ENCODE measurements at regions not wholly inside any gene's neighbourhood (a gene's known extent, or its start where the extent isn't known, plus 50 kb on each side); places are given as distances from the start of the nearest gene placed in this dataset.

DNA sequence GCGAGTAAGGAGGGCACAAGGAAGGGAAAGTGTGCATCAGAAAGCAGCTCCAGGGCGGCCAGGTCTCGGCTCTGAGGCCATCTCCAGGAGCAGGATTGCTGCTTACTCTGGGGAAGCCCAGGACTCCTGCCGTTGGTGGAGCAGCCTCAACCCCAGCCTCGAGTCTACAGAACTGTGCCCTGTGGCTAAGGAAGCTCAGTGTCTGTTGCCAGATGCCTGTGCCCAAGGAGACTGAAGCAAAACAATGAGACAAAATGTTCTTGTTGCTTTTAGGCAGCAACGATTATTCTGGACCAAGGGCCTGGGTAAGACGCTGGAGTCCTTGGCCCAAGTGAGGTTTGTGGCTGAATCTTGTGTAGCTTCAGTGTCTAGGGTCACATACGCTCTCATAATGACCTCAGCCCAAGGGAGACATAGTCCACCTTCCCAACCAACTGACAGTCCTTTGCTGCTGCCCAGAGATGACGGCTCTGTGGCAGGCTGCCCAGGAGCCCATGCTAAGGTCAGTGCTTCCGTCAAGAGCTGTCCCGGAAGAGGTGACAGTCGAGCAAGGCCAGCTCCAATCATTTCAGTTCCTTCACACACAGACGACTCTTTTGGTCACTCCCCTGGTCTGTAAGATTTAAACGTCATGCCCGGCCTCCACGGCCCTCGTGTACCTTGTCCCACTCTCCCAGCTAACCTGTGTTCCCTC, 223.8 kb downstream of the TTC32 start:
- no peak for DNase-seq (ENCODE audit: low spot score)

DNA sequence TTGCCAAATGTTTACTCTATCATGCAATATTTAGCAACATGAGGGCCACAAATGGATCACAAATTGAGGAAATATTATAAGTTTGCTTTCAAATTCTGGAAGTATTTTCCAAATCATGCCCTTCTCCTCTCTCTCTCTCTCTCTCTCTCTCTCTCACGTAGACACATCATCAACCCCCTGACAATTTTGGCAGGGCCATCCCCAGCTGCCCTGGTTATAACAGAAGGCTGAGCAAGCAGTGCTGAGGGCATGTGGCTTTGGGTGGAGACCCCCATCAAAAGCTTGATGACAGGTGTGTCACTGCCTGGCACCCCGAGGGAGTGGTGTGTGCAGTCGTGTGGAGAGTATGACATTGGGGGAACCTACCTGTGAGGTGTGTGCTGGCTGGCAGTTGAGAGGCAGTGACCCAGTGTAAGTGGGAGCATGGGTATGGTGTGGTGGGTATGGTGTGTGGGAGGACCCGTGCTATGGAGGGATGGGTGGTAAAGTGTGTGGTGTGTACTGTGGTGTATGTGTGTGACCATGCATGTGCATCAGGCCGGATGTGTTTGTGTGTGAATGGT, 224.5 kb downstream of the TTC32 start:
- DNase-seq (ENCODE audit: low spot score) = no peak

DNA sequence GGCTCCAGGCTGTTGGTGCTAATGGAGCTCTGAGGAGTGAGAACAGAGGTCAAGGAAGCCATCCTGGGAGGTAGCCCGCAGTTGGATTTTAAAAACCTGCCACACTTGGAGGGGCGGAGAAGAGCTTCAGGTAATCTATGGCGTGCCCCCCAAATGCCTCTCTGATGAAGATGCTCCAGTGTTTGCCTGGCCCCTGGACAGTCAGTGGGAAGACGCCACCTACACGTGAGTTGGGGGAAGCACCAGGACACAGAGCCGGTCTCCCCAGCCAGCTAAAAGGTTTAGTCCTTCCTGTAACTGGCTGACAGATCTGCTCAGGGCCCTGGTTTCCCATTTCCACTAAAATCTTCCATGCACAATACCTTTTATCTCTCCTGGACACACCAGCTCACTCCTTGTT, 225.0 kb downstream of the TTC32 start:
- no peak for DNase-seq (ENCODE audit: low spot score)

DNA sequence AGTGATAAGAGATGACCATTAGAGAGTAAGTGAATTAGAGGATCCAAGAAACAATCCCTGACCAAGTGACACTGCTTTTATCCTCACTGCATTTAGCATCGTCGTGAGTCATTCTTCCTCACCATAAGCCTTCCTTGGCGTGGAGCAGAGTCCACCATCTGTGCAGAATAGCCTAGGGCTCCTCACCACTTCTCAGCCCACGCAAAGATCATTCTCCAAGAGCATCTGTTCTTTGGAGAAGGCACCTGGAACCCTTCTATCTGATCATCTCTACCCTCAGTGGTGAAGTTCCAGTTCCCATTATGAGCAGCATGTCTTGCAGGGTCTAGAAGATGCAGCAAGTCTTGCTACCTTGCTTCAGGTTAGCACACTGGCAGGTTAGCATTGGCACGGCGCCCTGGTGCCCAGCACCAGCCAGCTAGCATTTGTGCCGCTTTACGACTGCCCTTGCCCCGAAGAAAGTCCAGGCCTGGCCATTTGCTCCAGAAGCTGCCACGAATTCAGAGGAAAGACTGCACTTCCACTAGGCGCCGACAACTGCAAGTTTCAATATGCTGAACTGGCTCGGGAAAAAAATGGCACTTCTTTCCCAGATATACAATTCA, 225.8 kb downstream of the TTC32 start:
- DNase-seq (ENCODE audit: low spot score) = no peak

DNA sequence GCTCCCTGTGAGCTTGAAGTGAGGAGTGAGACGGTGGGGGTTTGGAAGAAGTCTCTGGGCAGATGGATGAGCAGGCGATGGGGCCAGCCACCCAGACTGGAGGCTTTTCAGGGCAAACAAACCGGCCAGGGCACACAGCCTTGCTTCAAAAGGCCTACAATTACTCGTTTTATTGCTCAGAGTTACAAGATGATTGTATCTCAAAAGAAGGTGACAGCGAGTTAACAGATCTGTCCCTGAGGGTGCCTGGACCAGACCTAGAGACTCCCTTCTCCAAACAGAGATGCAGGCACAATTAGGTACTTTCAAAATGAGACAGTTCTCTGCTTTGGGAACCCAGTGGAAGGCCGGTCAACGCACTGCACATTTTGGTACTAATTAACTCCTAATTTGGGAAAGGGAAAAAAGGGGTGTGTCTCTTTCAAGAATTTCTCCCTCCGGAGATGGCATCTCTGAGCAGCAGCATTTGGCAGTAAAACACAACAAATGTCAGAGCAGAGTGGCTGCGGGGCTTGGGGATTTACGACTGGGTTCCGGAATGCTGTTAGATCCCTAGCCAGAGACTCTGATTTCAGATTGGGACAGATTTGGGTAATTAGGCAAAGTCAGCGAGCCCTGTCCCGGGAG, 226.7 kb downstream of the TTC32 start:
- no peak for DNase-seq (ENCODE audit: low spot score)

DNA sequence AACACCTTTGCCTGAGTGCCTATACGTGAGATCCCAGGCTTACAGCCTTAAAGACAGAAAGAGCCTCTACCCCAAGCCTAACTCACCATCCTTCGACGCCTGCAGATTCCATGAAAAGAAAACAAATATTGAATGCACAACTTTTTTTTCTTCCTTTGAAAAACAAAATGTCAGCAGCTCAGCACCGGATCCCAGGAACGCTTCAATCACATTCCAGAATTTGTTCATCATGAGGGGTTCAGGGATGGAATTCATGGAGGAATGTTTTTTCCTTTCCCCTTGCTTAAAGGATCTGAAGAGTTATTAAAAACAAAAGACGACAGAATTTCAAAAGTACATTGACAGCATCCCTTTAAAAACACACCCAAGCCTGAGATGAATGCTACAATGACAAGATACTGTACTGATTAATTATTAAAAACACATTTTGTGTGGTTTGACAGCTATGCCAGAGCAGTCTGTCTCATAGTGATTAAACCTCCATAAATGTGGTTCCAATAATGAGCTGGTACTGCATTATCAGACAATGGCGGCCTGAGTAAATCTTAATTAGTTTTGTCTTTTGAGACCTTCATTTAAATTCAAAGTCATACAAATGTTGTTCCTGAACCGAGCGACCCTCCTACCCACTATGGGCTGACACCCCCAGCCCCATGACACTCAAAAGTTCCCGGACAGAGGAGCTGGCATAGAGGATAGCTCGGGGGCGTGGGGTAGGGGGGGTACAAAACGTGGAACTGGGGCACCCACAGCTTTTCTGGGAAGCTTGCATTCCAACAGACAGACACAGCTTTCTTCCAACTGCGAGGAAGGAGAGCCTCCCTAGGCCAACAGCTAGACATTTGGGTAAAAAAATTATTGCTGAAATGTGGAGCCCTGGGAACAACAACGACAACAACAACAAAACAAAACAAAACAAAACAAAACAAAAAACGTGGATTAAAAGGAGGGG, 227.5 kb downstream of the TTC32 start:
- DNase-seq (ENCODE audit: low spot score) = no peak

DNA sequence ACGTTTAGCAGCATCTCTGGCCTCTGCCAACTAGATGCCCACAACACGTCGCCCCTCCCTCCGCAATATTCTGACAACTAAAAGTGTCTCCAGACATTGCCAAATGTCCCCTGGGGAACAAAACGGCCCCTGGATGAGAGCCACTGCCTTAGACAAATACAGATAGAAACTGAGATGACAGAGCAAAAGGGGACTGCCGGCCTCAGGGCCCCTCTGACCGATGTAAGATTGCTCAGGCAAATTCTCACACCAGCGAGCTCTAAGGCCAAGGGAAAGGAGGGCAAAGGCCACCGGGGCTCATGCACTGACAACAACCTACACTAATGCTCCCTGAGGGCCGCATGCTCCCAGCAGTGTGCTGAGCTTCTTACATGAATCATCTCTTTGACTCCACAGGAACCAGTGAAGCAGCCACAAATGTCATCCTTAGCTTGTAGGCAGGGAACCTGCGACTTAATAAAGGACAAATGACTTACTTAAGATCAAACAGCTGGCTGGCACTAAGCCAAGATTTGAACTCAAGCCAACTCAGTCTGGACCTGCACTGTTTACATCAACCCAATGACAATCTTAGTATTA, 228.5 kb downstream of the TTC32 start:
- DNase-seq (ENCODE audit: low spot score) = no peak

DNA sequence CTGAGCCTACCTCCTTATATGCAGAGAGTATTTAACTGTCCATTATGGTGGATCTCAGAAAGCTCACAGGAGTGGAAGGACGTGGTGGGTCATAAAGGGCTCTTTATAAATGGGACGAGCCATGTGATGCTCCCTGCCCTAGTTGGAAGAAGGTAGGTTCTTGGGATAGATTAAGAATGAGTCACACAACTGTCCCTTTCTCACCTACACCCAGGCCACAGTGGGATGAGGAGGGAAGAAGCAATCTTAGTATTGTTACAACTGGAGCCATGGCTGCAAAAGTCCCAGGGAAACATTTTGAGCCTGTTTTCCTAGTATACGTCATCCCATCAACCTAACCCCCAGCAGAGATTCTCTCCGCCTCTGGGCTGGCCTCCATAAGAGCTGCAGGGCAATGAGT, 229.9 kb downstream of the TTC32 start:
- DNase-seq (ENCODE audit: low spot score) = no peak

DNA sequence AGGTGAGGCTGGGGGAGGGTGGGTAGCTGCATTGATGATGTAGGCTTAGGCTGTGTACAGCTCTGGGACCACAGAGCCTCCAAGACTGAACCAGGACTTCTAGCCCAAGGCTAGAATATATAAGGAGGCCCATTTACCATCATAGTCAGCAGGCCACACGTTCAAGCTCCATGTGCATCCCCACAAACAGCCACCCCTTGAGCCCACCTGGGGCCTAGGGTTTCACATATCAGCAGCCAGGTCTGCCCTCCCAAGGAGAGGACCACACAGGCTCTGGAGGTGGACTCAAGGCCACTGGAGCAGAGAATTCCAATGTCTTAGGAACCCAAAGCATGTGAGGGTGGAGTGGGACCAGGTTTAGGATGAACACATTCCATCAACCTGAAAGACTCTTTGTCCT, 230.5 kb downstream of the TTC32 start:
- DNase-seq (ENCODE audit: low spot score) = no peak

DNA sequence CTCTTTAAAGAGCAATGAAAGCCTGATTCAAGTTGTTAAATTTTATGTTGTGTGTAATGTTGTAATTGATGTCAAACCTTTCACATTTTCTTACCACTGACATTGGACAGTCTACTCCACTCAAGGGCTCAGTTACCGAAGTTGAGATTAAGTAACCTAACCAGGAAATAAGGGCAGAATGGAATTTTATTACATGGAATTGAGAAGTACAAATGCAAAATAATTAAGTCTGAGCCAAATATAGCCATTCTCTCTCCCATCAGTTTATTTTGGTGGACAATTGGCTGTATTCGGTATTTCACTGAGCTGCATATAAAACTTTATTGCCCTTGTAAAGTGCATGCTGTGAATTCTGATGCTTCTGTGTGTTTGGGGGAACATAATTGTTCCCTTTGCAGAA, 231.5 kb downstream of the TTC32 start:
- no peak for DNase-seq (ENCODE audit: low spot score)

DNA sequence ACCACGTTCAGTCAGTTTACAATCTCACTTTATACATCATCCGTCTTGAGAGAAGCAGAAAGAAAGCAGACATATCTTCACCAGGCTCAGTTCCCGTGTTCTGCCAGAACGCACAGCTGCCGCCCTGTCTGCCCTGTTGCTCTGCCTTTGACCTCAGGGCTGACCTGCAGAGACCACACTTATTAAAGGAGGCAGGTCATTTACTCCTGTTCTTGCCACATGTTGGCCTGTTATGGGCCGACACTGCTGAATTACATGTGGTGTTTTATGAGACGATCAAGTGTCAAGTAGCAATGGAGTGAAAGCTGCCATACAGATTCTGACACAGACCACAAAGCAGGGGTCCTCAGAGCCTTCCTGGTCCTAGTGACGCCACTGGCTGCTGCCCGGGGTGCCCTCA, 232.2 kb downstream of the TTC32 start:
- DNase-seq (ENCODE audit: low spot score) = no peak

DNA sequence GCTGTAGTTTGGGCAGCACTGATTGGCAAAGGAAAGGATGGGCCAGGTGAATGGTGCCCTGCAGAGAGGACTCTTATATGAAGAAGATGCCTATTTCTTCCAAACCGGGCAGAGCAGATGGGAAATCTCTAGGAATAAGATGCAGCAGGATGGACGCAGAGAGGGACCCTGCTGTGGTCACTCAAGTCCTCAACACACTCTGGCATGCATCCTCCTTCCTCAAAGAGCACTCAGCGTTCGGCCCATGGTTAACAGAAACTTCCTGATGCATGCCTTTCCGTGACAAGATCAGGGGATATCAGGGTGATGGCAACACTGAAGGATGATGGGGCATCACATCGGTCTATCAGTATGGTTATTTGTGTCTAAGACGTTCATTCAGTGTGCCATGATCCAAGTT, 232.7 kb downstream of the TTC32 start:
- DNase-seq (ENCODE audit: low spot score) = no peak

DNA sequence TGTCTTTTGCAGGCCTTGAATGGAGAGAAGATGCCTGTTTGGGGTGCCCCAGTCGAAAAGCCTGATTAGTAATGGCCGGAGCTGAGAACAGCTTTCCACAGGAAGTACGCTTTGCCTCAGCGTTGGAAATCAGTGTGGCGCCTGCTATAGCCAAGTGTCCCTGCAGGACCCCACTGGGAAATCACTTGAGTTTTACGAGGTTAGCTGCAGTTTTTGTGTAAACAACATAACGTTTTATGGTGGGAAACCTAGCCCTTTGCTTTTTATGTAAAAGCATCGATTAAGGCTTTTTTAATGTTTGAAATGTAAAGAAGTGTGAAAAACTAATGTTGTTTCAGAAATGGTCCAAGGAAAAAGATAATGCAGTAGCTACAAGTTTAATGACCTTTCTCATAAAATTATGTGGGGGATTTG, 234.2 kb downstream of the TTC32 start:
- DNase-seq (ENCODE audit: low spot score) = no peak

DNA sequence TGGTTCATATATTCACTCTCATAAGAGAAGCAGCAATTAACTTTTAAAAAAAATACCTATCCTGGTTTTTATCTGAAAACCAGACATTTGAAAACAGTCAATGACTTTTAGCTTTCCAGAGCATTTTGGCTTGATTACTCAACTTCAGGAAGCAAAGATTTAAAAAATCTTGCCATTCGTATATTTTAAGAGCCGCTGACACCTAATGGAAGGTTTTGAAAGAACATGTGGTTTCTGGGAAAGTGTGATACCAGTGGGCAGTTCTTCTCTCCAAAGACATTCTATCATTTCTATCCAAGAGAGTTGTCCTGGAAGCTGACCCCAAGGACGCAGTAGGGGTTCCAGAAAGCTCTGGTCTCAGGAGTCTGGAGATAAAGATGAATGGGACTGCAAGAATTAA, 234.7 kb downstream of the TTC32 start:
- no peak for DNase-seq (ENCODE audit: low spot score)

DNA sequence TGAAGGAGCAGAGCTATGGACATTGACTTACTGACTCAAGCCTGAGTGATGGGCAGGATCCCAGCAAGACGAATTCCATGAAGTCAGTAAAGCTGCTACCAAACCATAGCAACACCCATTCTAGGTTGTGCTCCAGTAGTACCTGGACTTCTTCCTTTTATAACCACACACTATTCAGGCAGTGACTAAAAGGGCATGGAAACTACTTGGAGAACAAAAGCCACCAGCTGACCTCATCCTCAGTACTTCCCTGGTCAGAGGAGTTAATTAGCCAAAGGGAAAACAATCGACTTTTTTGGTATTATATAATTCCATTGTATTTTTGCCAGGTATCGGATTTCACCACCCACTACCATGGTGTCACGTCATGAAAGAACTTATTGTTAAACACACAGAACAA, 237.1 kb downstream of the TTC32 start:
- DNase-seq (ENCODE audit: low spot score) = no peak

DNA sequence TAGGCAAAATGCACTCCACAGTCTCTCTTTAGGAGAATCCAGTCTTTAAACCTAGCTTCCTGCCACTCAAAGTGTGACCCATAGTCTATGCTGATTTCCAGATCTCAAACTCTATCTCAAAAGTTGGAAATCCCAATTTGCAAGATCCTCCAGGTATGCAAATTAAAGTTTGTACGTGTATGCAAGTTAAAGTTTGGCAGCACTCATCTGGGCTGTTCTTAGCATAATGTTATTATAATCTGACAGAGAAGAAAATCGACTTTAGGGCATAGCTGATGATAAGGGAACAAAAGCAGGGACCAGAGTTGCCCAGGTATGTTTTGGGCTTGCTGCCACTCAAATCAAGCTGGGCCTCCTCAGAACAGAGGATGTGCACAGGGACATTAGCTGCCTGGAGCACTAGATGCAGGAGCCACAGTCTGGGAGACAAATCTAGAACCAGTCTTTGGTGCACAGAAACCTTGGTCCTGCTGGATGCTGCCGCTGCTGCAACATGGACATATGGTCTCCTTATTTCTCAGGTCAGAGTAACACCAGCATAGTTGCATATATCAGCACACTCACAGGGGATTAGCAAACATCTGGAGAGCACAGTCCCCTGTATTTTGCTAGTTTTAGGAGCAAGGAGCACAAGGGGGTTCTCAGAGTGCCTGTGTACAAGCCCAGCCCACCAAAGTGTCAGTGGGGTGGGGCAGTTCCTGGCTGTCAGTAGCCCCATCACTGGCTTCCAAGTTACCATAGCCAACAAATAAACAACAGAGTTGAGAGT, 242.6 kb downstream of the TTC32 start:
- DNase-seq (ENCODE audit: low spot score) = no peak

DNA sequence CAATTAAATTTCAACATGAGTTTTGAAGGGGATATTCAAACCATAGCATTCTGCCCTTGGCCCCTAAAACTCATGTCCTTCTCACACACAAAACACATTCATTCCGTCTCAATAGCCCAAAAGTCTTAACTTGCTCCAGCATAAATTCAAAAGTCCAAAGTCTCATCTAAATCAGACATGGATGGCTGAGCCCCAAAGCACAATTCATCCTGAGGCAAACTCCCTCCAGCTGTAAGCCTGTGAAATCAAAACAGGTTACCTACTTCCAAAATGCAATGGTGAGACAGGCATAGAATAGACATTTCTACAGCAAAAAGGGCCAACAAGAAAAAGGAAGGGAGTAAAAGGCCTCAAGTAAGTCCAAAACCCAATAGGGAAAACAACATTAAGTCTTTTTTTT, 245.8 kb downstream of the TTC32 start:
- DNase-seq (ENCODE audit: low spot score) = no peak

DNA sequence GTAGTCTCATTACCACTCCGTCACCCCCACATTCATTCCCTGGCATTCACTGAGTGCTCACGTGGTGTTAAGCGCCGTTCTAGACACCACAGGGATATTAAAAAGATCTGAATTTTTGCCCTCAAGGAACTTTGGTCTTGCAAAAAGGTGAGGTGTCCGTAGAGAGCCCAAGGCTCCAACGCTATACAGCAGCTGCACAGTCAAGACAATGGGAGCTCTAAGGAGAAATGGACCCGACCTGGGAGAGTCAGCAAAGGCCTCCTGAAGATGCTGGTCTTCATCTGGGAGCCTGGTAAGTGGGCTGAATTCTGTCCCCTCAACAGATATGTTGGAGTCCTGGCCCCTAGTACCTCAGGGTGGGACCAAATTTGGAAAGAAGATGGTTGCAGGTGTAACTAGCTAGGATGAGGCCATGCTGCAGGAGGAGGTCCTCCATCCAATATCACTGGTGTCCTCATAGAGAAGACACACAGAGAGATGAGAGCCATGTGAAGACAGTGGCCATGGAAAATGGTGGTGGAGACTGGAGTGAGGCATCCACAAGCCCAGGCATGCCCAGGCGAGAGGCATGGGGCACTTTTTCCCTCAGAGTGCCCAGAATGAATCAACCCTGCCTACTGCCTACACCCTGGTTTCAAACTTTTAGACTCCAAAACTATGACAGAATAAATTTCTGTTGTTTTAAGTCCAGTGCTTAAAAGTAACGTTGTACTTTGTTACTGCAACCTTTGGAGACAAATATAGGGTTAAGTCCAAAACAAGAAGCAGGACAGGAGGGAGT, 247.3 kb downstream of the TTC32 start:
- DNase-seq (ENCODE audit: low spot score) = no peak

DNA sequence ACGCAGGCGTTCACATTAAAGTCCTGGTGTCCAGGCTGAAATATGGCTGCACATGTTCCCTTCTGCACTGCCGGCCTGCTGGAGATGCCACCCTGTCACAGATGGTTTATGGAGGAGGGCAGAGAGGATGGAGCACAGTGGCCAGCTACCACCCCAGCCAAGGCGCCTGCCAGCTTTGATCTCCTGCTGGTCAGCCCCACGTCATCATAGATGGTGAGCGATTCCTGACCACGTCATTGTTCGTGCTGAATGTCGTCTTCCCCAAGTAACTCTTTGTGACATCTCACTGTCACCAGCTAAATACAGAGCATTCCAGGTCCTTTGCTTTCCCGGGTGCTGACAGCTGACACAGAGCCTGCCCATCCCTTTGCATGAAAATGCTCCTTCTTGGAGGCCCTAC, 248.3 kb downstream of the TTC32 start:
- DNase-seq (ENCODE audit: low spot score) = no peak

DNA sequence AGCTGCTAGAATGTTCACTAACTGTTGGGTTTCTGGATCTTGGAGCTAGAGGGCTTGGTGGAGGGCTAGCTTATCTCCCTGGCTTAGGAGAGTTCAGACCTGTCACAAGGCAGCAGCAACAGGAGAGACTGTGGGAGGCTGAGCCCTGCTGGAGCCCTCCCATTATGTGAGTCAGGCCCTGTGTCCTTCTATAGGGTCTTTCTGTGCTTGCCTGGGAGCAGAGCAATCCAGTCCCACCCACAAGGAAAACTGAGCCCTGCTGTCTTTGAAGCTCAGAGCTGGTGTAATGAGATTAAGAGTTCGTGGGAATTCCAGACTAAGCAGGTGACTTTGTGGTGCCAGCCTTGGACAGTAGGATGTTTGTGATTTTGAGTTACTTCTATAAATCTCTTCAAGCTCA, 249.0 kb downstream of the TTC32 start:
- DNase-seq (ENCODE audit: low spot score) = no peak

Data from CD4-positive, alpha-beta T cell treated with Interleukin-6 at 100 ng/mL for 8 hours (primary cell).